Right lobe of liver (tissue), 6 donors: ENCODE measurements at regions not wholly inside any gene's neighbourhood (a gene's known extent, or its start where the extent isn't known, plus 50 kb on each side); places are given as distances from the start of the nearest gene placed in this dataset.

ENCODE experiments used
- ATAC-seq, 4 donors: fragments of 200-7000 bp; cut with Tn5 transposase; one replicate each; pipeline ENCODE4 v1.9.1; 2020; ENCODE audit warnings: mild to moderate bottlenecking in 4 of 4, moderate library complexity in 4 of 4
- DNase-seq, 3 donors: peaks; one replicate each; pipeline ENCODE4 v3.0.0-alpha.2; 2020
- H3K27ac ChIP-seq, 3 donors: fragments of 200-600 bp; one replicate each; pipeline ENCODE4 v1.8.0; 2022
- H3K27me3 ChIP-seq, 2 donors: fragments of 200-600 bp; one replicate each; pipeline ENCODE4 v1.8.0; 2022
- H3K36me3 ChIP-seq, 4 donors: fragments of 200-600 bp; sonication (generic) in 1 of 4; one replicate each; pipeline versions ENCODE4 v1.5.1 to v1.8.0; 2017 to 2022; ENCODE audit warnings: control low read depth in 1 of 4
- H3K4me1 ChIP-seq, 4 donors: fragments of 200-600 bp; sonication (generic) in 1 of 4; one replicate each; pipeline versions ENCODE4 v1.5.1 to v1.8.0; 2017 to 2022; ENCODE audit warnings: control low read depth in 1 of 4
- H3K4me3 ChIP-seq, 3 donors: fragments of 200-600 bp; one replicate each; pipeline ENCODE4 v1.8.0; 2022
- H3K9me3 ChIP-seq, 4 donors: fragments of 200-600 bp; sonication (generic) in 1 of 4; one replicate each; pipeline versions ENCODE4 v1.5.1 to v1.8.0; 2017 to 2022; ENCODE audit warnings: control low read depth in 1 of 4
- CTCF ChIP-seq, 4 donors: fragments of 200-600 bp in 3 of 4; fragments of 450-650 bp in 1 of 4; IDR thresholded peaks; one replicate each; pipeline versions ENCODE4 v1.5.1 to v1.8.0; 2016 to 2022; ENCODE audit warnings: antibody characterized with exemption in 4 of 4, mild to moderate bottlenecking in 2 of 4
- POLR2A ChIP-seq: fragments of 450-650 bp; IDR thresholded peaks from one replicate; pipeline ENCODE4 v1.6.1; 2017; ENCODE audit warnings: antibody characterized with exemption, mild to moderate bottlenecking
- WGBS: methylation state at CpG from one replicate; pipeline ENCODE4 v1.1.6; 2018; ENCODE audit warnings: low coverage, low lambda C conversion rate; ENCODE audit not compliant: insufficient coverage; ENCODE audit errors: missing lambda C conversion rate; 5-methylcytosine and 5-hydroxymethylcytosine counted together
- intact Hi-C, 2 donors: fragments of 100-400 bp; cut with DNase I; formaldehyde crosslinking; loops; one replicate each; pipeline versions ENCODE4 v1.11.2 to v1.14.1; 2022
- donor health status: DM: no; HTN: yes; CAD: no.
- donor health status: DM: no; HTN: no; CAD: no.
- donor health status: DM: no; HTN: no; CAD: no.
- donor health status: DM: no; HTN: yes; CAD: no.
- donor health status: DM: no; HTN: yes; CAD: no.

- intact Hi-C loops: no loop called here
- WGBS: 71% methylated on average over 4 of the region's 4 CpGs
- no peak for DNase-seq
These were observed 511.8 kb upstream of the API5 start for GRCh38 chr11:42800041-42800440.

GRCh38 chr11:42802201-42802899 is 509.4 kb upstream of the API5 start:
- no peaks in the 10 kb centered on the region for H3K9me3 ChIP-seq
- no peaks in the 10 kb centered on the region for H3K4me1 ChIP-seq
- TF ChIP-seq CTCF (IDR thresholded peaks at IDR 0.05): no peak
- no peak for TF ChIP-seq POLR2A
- DNase-seq (no peak), ATAC-seq (no peak)
- H3K36me3 ChIP-seq: no peaks in the 10 kb centered on the region
- 33% methylated on average over 6 of the region's 6 CpGs for WGBS
- H3K4me3 ChIP-seq: no peak overlapping the region
- H3K27me3 ChIP-seq: no peaks in the 10 kb centered on the region
- no peak overlapping the region for H3K27ac ChIP-seq
- intact Hi-C loops: no loop called here

More at GRCh38 chr11:42800041-42800440, 511.8 kb upstream of the API5 start:
- no peaks in the 10 kb centered on the region for H3K4me1 ChIP-seq
- no peaks in the 10 kb centered on the region for H3K27me3 ChIP-seq
- TF ChIP-seq CTCF (IDR thresholded peaks at IDR 0.05) (no peak), POLR2A (no peak)
- no peak for ATAC-seq
- no peaks in the 10 kb centered on the region for H3K36me3 ChIP-seq
- H3K4me3 ChIP-seq: no peak overlapping the region
- H3K9me3 ChIP-seq: no peaks in the 10 kb centered on the region
- no peak overlapping the region for H3K27ac ChIP-seq

DNA sequence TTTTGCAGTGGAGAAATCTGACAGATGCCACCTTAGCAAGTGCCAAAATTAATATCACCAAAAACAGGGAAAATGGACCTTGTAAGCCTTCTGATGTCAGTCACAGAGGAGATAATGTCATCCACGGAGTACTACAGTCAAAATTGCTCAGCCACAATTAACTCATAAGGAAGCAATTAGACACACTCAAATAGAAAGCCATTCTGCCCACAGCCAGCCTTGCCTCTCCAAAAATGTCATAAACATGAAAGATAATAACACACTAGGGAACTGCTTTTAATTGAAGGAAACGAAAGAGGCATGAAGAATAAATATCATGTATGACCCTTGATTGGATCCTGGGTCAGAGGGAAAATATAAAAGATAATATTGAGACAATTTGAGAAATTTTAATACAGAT is 505.6 kb upstream of the API5 start:
- Histone ChIP-seq H3K9me3 (no peaks in the 10 kb centered on the region), H3K27ac (no peak overlapping the region), H3K36me3 (no peaks in the 10 kb centered on the region), H3K4me3 (no peak overlapping the region), H3K4me1 (no peaks in the 10 kb centered on the region), H3K27me3 (no peaks in the 10 kb centered on the region)
- intact Hi-C loops: no loop called here
- no peak for ATAC-seq
- DNase-seq: no peak
- TF ChIP-seq POLR2A (no peak), CTCF (IDR thresholded peaks at IDR 0.05) (no peak)
- 19% methylated on average over 2 of the region's 2 CpGs for WGBS

GRCh38 chr11:42812361-42812760 is 499.4 kb upstream of the API5 start:
- no peak overlapping the region for H3K27ac ChIP-seq
- ATAC-seq: no peak
- no peaks in the 10 kb centered on the region for H3K36me3 ChIP-seq
- no peaks in the 10 kb centered on the region for H3K27me3 ChIP-seq
- no peaks in the 10 kb centered on the region for H3K4me1 ChIP-seq
- H3K9me3 ChIP-seq: no peaks in the 10 kb centered on the region
- 0% methylated on average over 1 of the region's 1 CpG for WGBS
- no peak for DNase-seq
- intact Hi-C loops: no loop called here
- TF ChIP-seq POLR2A (no peak), CTCF (IDR thresholded peaks at IDR 0.05) (no peak)
- H3K4me3 ChIP-seq: no peak overlapping the region
